CD14-positive monocyte (primary cell): ENCODE measurements at regions not wholly inside any gene's neighbourhood (a gene's known extent, or its start where the extent isn't known, plus 50 kb on each side); places are given as distances from the start of the nearest gene placed in this dataset.

Experiments used
- DNase-seq, 3 donors: peaks; one replicate each; pipeline ENCODE4 v3.0.0-alpha.2; 2011 to 2022
- H2AFZ ChIP-seq: 2 replicates; pipeline ENCODE4 v1.6.0; 2012; ENCODE audit warnings: mild to moderate bottlenecking, low read depth, low read length, inconsistent platforms; ENCODE audit not compliant: insufficient read depth, poor library complexity, severe bottlenecking
- H3K27ac ChIP-seq, 2 donors: 1 replicate in 1 of 2; 2 replicates in 1 of 2; pipeline ENCODE4 v1.5.1; 2012 to 2013; ENCODE audit warnings: low read length in 2 of 2, control low read depth in 1 of 2, inconsistent platforms in 1 of 2, low read depth in 1 of 2, mild to moderate bottlenecking in 1 of 2
- H3K27me3 ChIP-seq, 2 donors: one replicate each; pipeline versions ENCODE4 v1.6.0 to v1.6.1; 2011 to 2013; ENCODE audit warnings: low read length in 2 of 2; ENCODE audit not compliant: control insufficient read depth in 2 of 2, insufficient read depth in 2 of 2
- H3K36me3 ChIP-seq, 2 donors: replicated peaks in 1 of 2; 1 replicate in 1 of 2; 2 replicates in 1 of 2; pipeline versions ENCODE4 v1.5.1 to v1.6.1; 2012 to 2013; ENCODE audit warnings: low read length in 2 of 2, control low read depth in 1 of 2, inconsistent platforms in 1 of 2, mild to moderate bottlenecking in 1 of 2; ENCODE audit not compliant: insufficient read depth in 2 of 2, control insufficient read depth in 1 of 2
- H3K4me1 ChIP-seq, 2 donors: 1 replicate in 1 of 2; 2 replicates in 1 of 2; pipeline versions ENCODE4 v1.5.1 to v1.6.1; 2012 to 2013; ENCODE audit warnings: low read length in 2 of 2, control low read depth in 1 of 2, inconsistent platforms in 1 of 2, mild to moderate bottlenecking in 1 of 2, moderate library complexity in 1 of 2; ENCODE audit not compliant: insufficient read depth in 2 of 2, control insufficient read depth in 1 of 2
- H3K4me2 ChIP-seq: replicated peaks from 2 replicates; pipeline ENCODE3; 2012; ENCODE audit warnings: low read length, moderate library complexity, mild to moderate bottlenecking; ENCODE audit not compliant: poor library complexity, severe bottlenecking; ENCODE audit errors: extremely low read depth
- H3K4me3 ChIP-seq, 3 experiments: fragments of 200-600 bp in 1 of 3; sonication (generic) in 1 of 3; replicated peaks in 1 of 3; 1 replicate in 2 of 3; 2 replicates in 1 of 3; pipeline ENCODE4 v1.5.1; 2011 to 2013; ENCODE audit warnings: low read length in 3 of 3, mild to moderate bottlenecking in 3 of 3, control low read depth in 2 of 3, low read depth in 2 of 3, inconsistent platforms in 1 of 3, moderate library complexity in 1 of 3
- H3K79me2 ChIP-seq: 2 replicates; pipeline ENCODE4 v1.6.0; 2012; ENCODE audit warnings: mild to moderate bottlenecking, control low read depth, inconsistent platforms, low read length, moderate library complexity; ENCODE audit not compliant: insufficient read depth
- H3K9ac ChIP-seq: 2 replicates; pipeline ENCODE4 v1.6.0; 2017; ENCODE audit warnings: low read length, mild to moderate bottlenecking; ENCODE audit not compliant: insufficient read depth, poor library complexity, severe bottlenecking
- H3K9me3 ChIP-seq, 2 donors: replicated peaks in 1 of 2; 1 replicate in 1 of 2; 2 replicates in 1 of 2; pipeline versions ENCODE4 v1.5.1 to v1.6.1; 2012 to 2013; ENCODE audit warnings: low read length in 2 of 2, control low read depth in 1 of 2; ENCODE audit not compliant: control insufficient read depth in 1 of 2, insufficient read depth in 1 of 2
- H4K20me1 ChIP-seq: 2 replicates; pipeline ENCODE4 v1.6.0; 2012; ENCODE audit warnings: mild to moderate bottlenecking, low read length, control low read depth, moderate library complexity; ENCODE audit not compliant: insufficient read depth
- H3K27ac Mint-ChIP-seq, 7 donors: one replicate each; pipeline ENCODE4 v1.8.0; 2020; ENCODE audit warnings: mild to moderate bottlenecking in 7 of 7, mixed read lengths in 7 of 7, moderate library complexity in 6 of 7, inconsistent platforms in 2 of 7
- H3K27me3 Mint-ChIP-seq, 3 donors: one replicate each; pipeline ENCODE4 v1.8.0; 2021 to 2022; ENCODE audit warnings: low read depth in 3 of 3, mild to moderate bottlenecking in 3 of 3, mixed read lengths in 3 of 3, moderate library complexity in 3 of 3, inconsistent platforms in 1 of 3
- H3K36me3 Mint-ChIP-seq, 2 donors: one replicate each; pipeline ENCODE4 v1.8.0; 2020; ENCODE audit warnings: mixed read lengths in 2 of 2, inconsistent platforms in 1 of 2, mild to moderate bottlenecking in 1 of 2
- H3K4me1 Mint-ChIP-seq: one replicate; pipeline ENCODE4 v1.8.0; 2020; ENCODE audit warnings: mild to moderate bottlenecking, mixed read lengths
- H3K4me3 Mint-ChIP-seq, 2 donors: one replicate each; pipeline ENCODE4 v1.8.0; 2020; ENCODE audit warnings: mild to moderate bottlenecking in 2 of 2, mixed read lengths in 2 of 2, moderate library complexity in 1 of 2
- H3K9me3 Mint-ChIP-seq, 7 donors: one replicate each; pipeline ENCODE4 v1.8.0; 2020 to 2022; ENCODE audit warnings: mixed read lengths in 7 of 7, mild to moderate bottlenecking in 6 of 7, moderate library complexity in 6 of 7, inconsistent platforms in 2 of 7
- WGBS: methylation state at CpG from one replicate; pipeline ENCODE4 v1.1.5; 2013; ENCODE audit warnings: missing lambda C conversion rate; ENCODE audit not compliant: insufficient coverage; 5-methylcytosine and 5-hydroxymethylcytosine counted together
- intact Hi-C, 2 donors: fragments of 100-400 bp; cut with micrococcal nuclease; formaldehyde crosslinking; loops; one replicate each; pipeline versions ENCODE4 v1.15.0 to v1.15.1; 2023
- TF ChIP-seq, protein P1 (sequence below): fragments of 200-600 bp; IDR thresholded peaks from one replicate; pipeline ENCODE4 v1.8.0; 2022; ENCODE audit warnings: antibody characterized with exemption, mild to moderate bottlenecking

DNA sequence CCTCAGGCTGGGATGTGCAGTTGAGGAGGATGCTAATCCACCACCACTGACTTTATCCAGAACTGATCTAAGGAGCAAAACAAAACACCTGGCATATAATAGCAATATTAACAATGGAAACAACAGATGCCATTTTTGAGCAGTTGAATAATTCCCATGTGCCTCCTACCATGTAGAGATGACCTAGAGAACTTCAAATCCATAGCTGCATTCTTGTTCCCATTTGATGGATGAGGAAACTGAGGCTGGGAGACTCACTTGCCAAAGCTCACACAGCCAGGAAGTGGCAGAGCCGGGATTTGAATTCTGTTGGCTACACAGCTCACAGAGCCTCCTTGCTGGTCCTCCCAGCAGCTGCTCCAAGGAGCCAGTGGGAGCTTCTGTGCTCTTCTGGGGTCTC lies 155.8 kb upstream of the MYL2 start:
- Mint-ChIP-seq H3K4me1 (no peaks in the 10 kb centered on the region), H3K36me3 (no peaks in the 10 kb centered on the region), H3K4me3 (no peak overlapping the region), H3K27ac (no peak overlapping the region), H3K27me3 (peaks cover 2 to 5% (median 4%) of the 10 kb centered on the region in 3 donors), H3K9me3 (peaks cover 0 to 1% (median 0%) of the 10 kb centered on the region in 7 donors)
- H3K4me2 ChIP-seq = no peak overlapping the region
- no peaks in the 10 kb centered on the region for H4K20me1 ChIP-seq
- H3K36me3 ChIP-seq = no peaks in the 10 kb centered on the region
- no peak for DNase-seq
- H3K9ac ChIP-seq = no peak overlapping the region
- H3K27ac ChIP-seq = no peak overlapping the region
- H3K27me3 ChIP-seq = no peaks in the 10 kb centered on the region
- no peak overlapping the region for H3K4me3 ChIP-seq
- intact Hi-C loops = no loop called here
- no peaks in the 10 kb centered on the region for H3K4me1 ChIP-seq
- 100% methylated on average over 1 of the region's 1 CpG for WGBS
- TF ChIP-seq, protein P1, sequence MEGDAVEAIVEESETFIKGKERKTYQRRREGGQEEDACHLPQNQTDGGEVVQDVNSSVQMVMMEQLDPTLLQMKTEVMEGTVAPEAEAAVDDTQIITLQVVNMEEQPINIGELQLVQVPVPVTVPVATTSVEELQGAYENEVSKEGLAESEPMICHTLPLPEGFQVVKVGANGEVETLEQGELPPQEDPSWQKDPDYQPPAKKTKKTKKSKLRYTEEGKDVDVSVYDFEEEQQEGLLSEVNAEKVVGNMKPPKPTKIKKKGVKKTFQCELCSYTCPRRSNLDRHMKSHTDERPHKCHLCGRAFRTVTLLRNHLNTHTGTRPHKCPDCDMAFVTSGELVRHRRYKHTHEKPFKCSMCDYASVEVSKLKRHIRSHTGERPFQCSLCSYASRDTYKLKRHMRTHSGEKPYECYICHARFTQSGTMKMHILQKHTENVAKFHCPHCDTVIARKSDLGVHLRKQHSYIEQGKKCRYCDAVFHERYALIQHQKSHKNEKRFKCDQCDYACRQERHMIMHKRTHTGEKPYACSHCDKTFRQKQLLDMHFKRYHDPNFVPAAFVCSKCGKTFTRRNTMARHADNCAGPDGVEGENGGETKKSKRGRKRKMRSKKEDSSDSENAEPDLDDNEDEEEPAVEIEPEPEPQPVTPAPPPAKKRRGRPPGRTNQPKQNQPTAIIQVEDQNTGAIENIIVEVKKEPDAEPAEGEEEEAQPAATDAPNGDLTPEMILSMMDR = no peak
- no peak overlapping the region for H2AFZ ChIP-seq
- H3K79me2 ChIP-seq = no peaks in the 10 kb centered on the region
- H3K9me3 ChIP-seq = no peaks in the 10 kb centered on the region

GRCh38 chr12:111074965-111075364 lies 154.6 kb upstream of the MYL2 start:
- Histone ChIP-seq H3K9ac (no peak overlapping the region), H3K4me2 (no peak overlapping the region), H3K27me3 (no peaks in the 10 kb centered on the region), H3K9me3 (no peaks in the 10 kb centered on the region), H4K20me1 (no peaks in the 10 kb centered on the region), H3K36me3 (no peaks in the 10 kb centered on the region), H3K27ac (no peak overlapping the region), H2AFZ (no peak overlapping the region), H3K79me2 (no peaks in the 10 kb centered on the region), H3K4me3 (no peak overlapping the region), H3K4me1 (no peaks in the 10 kb centered on the region)
- Mint-ChIP-seq H3K27ac (no peak overlapping the region), H3K27me3 (peaks cover 4 to 8% (median 6%) of the 10 kb centered on the region in 3 donors), H3K4me3 (no peak overlapping the region), H3K9me3 (peaks cover 0 to 4% (median 0%) of the 10 kb centered on the region in 7 donors), H3K4me1 (no peaks in the 10 kb centered on the region), H3K36me3 (no peaks in the 10 kb centered on the region)
- TF ChIP-seq, protein P1 = no peak
- no peak for DNase-seq
- 100% methylated on average over 8 of the region's 10 CpGs for WGBS
- intact Hi-C loops = no loop called here
